HG03108 (cell line): ENCODE measurements at regions not wholly inside any gene's neighbourhood (a gene's known extent, or its start where the extent isn't known, plus 50 kb on each side); places are given as distances from the start of the nearest gene placed in this dataset.
A peak's percentile ranks its signal among the peaks of the same experiment; 100 is the strongest.
"Not testable (repeated sequence)": the region's sequence is repeated elsewhere in the genome, so short reads cannot be mapped to it uniquely, and the experiment has no call there.

Source experiments
- ATAC-seq: cut with Tn5 transposase; IDR thresholded peaks from one replicate; pipeline ENCODE4 v1.9.1; 2021; ENCODE audit warnings: moderate library complexity; ENCODE audit not compliant: unreplicated experiment

GRCh38 chr2:207437524-207438143 lies 92.1 kb upstream of the CREB1 start:
- ATAC-seq: no peak

- no peak for ATAC-seq
Observed at GRCh38 chr2:207438414-207439126, 91.2 kb upstream of the CREB1 start.

GRCh38 chr2:207439881-207440280 lies 89.9 kb upstream of the CREB1 start:
- ATAC-seq: not testable (repeated sequence)

GRCh38 chr2:207444756-207445155 lies 85.0 kb upstream of the CREB1 start:
- no peak for ATAC-seq

GRCh38 chr2:207446653-207447052 lies 83.1 kb upstream of the CREB1 start:
- ATAC-seq: no peak

- no peak for ATAC-seq
Observed at GRCh38 chr2:207448006-207448405, 81.8 kb upstream of the CREB1 start.

- ATAC-seq: no peak
Observed at GRCh38 chr2:207449642-207450165, 80.1 kb upstream of the CREB1 start.

GRCh38 chr2:207450186-207450585 lies 79.6 kb upstream of the CREB1 start:
- no peak for ATAC-seq

GRCh38 chr2:207458582-207458981 lies 71.2 kb upstream of the CREB1 start:
- no peak for ATAC-seq

GRCh38 chr2:207459990-207460757 lies 69.6 kb upstream of the CREB1 start:
- ATAC-seq: peak; percentile 73

- ATAC-seq: no peak
Observed at GRCh38 chr2:207463433-207463832, 66.3 kb upstream of the CREB1 start.

- ATAC-seq: no peak
Observed at GRCh38 chr2:207464007-207464406, 65.8 kb upstream of the CREB1 start.

- ATAC-seq: no peak
Observed at GRCh38 chr2:207465894-207466293, 63.9 kb upstream of the CREB1 start.

- ATAC-seq: no peak
Observed at GRCh38 chr2:207467716-207468347, 61.9 kb upstream of the CREB1 start.

GRCh38 chr2:207468488-207468887 lies 61.3 kb upstream of the CREB1 start:
- no peak for ATAC-seq

GRCh38 chr2:207469451-207469850 lies 60.3 kb upstream of the CREB1 start:
- no peak for ATAC-seq

GRCh38 chr2:207469943-207470729 lies 59.6 kb upstream of the CREB1 start:
- ATAC-seq: no peak

GRCh38 chr2:207471261-207471660 lies 58.5 kb upstream of the CREB1 start:
- no peak for ATAC-seq

GRCh38 chr2:207472343-207473048 lies 57.3 kb upstream of the CREB1 start:
- no peak for ATAC-seq
